HUES64 (cell line): ENCODE measurements at regions not wholly inside any gene's neighbourhood (a gene's known extent, or its start where the extent isn't known, plus 50 kb on each side); places are given as distances from the start of the nearest gene placed in this dataset.

Experiments
- H3K27ac ChIP-seq: 2 replicates; pipeline ENCODE4 v1.7.0; 2013; ENCODE audit warnings: low read depth, low read length, inconsistent platforms
- H3K27me3 ChIP-seq: 2 replicates; pipeline ENCODE4 v1.6.1; 2013; ENCODE audit warnings: mild to moderate bottlenecking, low read length; ENCODE audit not compliant: insufficient read depth
- H3K36me3 ChIP-seq: 2 replicates; pipeline ENCODE4 v1.6.1; 2013; ENCODE audit warnings: mild to moderate bottlenecking, low read length; ENCODE audit not compliant: insufficient read depth
- H3K4me1 ChIP-seq: 2 replicates; pipeline ENCODE4 v1.6.1; 2013; ENCODE audit warnings: mild to moderate bottlenecking, low read length, moderate library complexity; ENCODE audit not compliant: insufficient read depth
- H3K4me3 ChIP-seq: 2 replicates; pipeline ENCODE4 v1.5.1; 2013; ENCODE audit warnings: mild to moderate bottlenecking, low read length, moderate library complexity
- H3K9ac ChIP-seq: 2 replicates; pipeline ENCODE4 v1.6.1; 2013; ENCODE audit warnings: mild to moderate bottlenecking, low read depth, low read length
- H3K9me3 ChIP-seq: 2 replicates; pipeline ENCODE4 v1.6.1; 2013; ENCODE audit warnings: low read depth, low read length; ENCODE audit not compliant: insufficient read depth
- WGBS: fragments of 150-250, 120-280 bp; methylation state at CpG from one replicate; pipeline ENCODE4 v1.1.7; 2013; ENCODE audit warnings: missing lambda C conversion rate; 5-methylcytosine and 5-hydroxymethylcytosine counted together

DNA sequence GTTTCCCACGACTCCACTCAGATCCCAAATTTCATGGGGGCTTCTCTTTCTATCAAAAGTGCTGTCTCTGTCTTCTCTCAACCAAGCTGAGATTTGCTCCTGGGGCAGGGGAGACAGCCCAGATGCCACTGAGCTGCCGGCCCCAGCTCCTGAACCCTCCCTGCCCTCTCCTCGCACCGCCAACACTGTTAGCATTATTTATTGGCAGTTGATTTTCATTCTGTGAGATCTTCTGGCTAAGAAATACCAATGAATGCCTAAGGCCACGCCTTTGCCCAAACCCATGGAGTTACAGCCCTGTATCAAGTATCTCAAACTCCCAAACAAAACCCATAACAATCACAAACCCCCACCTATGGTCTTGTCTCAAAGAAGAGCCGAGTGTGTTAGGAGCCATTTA, 153.0 kb upstream of the TWIST2 start:
- Histone ChIP-seq H3K36me3 (no peaks in the 10 kb centered on the region), H3K4me3 (no peak overlapping the region)
- 92% methylated on average over 6 of the region's 6 CpGs for WGBS

DNA sequence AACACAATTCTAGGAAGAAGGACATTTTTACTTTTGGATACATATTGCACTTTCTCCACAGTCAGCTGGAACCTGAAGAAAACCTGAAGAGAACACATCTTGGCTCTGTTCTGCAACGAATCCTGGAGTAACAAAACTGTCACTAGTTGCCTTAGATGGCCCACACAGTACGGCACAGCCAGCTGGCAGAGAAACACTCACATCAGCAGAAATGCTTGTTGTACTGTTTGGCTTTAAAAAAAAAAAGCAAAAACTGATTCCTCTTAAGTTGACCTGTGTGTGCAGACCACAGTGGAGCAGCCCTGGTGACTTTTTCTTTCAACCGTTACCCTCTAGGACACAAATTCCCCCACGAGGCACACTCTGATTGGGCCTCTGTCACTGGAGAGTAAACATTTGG, 152.3 kb upstream of the TWIST2 start:
- Histone ChIP-seq H3K4me3 (no peak overlapping the region), H3K36me3 (no peaks in the 10 kb centered on the region), H3K27ac (no peak overlapping the region)

More for the DNA sequence above, 153.0 kb upstream of the TWIST2 start:
- Histone ChIP-seq H3K9me3 (no peaks in the 10 kb centered on the region), H3K9ac (no peak overlapping the region), H3K4me1 (no peaks in the 10 kb centered on the region), H3K27ac (no peak overlapping the region), H3K27me3 (no peaks in the 10 kb centered on the region)

DNA sequence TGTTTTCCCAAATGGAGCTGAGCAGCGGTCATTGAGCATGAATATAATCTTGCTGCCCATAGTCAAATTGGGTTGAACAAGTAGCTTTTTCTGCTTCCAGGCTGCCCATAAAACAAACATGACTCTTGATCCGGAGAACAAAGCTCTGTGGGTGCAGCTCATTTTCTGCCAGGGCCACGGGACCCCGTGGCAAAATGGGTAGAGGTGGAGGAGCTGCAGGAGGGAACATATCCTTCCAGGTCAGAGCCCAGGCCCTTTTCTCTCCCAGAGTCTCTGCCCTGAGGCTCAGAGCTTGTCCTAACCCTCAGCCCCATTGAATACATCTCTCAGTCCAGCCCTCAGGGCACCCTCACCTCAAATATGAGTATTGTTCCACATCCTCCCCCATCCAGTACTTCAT, 151.6 kb upstream of the TWIST2 start:
- no peak overlapping the region for H3K27ac ChIP-seq
- WGBS: 91% methylated on average over 4 of the region's 4 CpGs

More for the DNA sequence above, 152.3 kb upstream of the TWIST2 start:
- WGBS: 91% methylated on average over 4 of the region's 4 CpGs
- Histone ChIP-seq H3K4me1 (no peaks in the 10 kb centered on the region), H3K9me3 (no peaks in the 10 kb centered on the region), H3K27me3 (no peaks in the 10 kb centered on the region), H3K9ac (no peak overlapping the region)

DNA sequence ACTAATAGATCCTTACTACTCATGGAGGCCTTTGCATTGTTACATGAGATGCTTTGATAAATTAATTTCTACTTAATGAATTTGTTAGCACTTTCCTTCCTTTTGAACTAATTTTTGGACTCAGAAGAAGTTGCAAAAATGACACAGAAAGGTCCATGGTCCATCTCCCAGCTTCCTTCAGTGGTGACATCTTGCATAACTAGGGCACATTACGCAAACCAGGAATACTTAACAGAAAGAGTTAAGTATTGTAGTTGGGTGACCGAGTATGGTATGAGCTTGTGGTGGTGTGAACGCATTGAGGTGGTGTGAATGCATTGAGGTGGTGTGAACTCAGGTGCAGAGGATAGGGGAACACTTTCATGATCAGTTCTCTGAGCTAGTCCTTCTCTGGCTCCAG, 151.1 kb upstream of the TWIST2 start:
- Histone ChIP-seq H3K27ac (no peak overlapping the region), H3K36me3 (no peaks in the 10 kb centered on the region), H3K9ac (no peak overlapping the region), H3K4me1 (no peaks in the 10 kb centered on the region), H3K4me3 (no peak overlapping the region), H3K9me3 (no peaks in the 10 kb centered on the region), H3K27me3 (no peaks in the 10 kb centered on the region)
- 94% methylated on average over 3 of the region's 3 CpGs for WGBS

More for the DNA sequence above, 151.6 kb upstream of the TWIST2 start:
- Histone ChIP-seq H3K4me3 (no peak overlapping the region), H3K36me3 (no peaks in the 10 kb centered on the region), H3K27me3 (no peaks in the 10 kb centered on the region), H3K4me1 (no peaks in the 10 kb centered on the region), H3K9ac (no peak overlapping the region), H3K9me3 (no peaks in the 10 kb centered on the region)

DNA sequence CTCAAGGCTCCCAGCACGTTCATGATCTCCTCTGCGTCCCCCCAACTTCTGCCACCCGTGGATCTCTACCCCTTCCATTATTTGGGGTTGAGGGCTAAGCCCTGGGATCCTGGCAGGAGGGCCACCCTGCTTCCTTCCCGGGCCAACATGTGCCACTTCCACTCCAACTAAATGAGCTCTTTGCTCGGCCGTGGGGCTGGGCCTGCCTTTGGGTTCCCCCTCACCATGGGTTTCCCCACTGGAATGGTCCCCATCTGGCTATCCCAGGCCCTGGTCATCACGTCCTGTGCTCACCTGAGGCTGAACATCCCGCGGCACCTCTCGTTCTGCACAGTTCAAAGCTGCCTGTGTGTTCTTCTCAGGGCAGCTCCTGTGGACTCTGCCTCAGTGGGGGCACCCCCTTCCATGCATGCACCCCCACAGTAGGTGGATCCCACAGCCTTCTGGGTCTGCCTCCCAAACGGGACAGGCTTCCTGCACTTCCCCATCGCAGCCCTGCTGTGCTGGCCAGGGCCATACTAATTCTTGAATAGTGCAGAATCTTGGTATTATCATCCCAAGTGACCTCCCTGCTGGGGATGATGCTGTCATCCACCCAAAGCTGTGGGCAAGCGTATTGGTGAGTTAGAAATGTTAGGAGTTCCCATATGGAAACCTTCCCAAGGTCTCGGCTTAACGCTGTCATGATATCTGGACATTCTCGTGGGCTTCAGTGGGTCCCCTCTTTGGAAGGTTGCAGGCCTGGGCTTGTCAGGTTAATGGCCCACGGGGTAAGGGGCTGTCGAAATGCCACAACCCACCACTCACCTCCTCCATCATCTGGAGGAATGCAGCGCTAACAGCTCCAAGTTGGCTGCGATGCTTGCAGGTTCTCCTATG, 150.5 kb upstream of the TWIST2 start:
- Histone ChIP-seq H3K9me3 (no peaks in the 10 kb centered on the region), H3K36me3 (no peaks in the 10 kb centered on the region), H3K4me1 (no peaks in the 10 kb centered on the region), H3K27ac (no peak overlapping the region), H3K4me3 (no peak overlapping the region), H3K27me3 (no peaks in the 10 kb centered on the region), H3K9ac (no peak overlapping the region)
- WGBS: 93% methylated on average over 20 of the region's 20 CpGs

DNA sequence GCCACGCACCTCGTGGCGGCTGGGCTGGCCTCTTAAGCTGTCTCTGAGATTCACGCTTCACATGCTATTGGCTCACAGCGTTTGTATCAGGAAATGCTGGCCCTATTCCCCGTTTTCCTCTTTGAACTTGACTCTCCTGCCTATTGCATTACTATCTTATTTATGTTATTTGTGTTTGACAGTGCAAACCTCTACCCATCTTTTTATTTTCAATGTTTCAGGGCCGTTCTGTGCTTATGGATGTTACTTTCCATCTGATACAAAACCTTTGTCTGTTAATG, 149.9 kb upstream of the TWIST2 start:
- H3K4me3 ChIP-seq: no peak overlapping the region
- H3K27me3 ChIP-seq: no peaks in the 10 kb centered on the region
- H3K27ac ChIP-seq: no peak overlapping the region
- no peak overlapping the region for H3K9ac ChIP-seq
- H3K4me1 ChIP-seq: no peaks in the 10 kb centered on the region
- 82% methylated on average over 7 of the region's 7 CpGs for WGBS
- no peaks in the 10 kb centered on the region for H3K36me3 ChIP-seq
- no peaks in the 10 kb centered on the region for H3K9me3 ChIP-seq

DNA sequence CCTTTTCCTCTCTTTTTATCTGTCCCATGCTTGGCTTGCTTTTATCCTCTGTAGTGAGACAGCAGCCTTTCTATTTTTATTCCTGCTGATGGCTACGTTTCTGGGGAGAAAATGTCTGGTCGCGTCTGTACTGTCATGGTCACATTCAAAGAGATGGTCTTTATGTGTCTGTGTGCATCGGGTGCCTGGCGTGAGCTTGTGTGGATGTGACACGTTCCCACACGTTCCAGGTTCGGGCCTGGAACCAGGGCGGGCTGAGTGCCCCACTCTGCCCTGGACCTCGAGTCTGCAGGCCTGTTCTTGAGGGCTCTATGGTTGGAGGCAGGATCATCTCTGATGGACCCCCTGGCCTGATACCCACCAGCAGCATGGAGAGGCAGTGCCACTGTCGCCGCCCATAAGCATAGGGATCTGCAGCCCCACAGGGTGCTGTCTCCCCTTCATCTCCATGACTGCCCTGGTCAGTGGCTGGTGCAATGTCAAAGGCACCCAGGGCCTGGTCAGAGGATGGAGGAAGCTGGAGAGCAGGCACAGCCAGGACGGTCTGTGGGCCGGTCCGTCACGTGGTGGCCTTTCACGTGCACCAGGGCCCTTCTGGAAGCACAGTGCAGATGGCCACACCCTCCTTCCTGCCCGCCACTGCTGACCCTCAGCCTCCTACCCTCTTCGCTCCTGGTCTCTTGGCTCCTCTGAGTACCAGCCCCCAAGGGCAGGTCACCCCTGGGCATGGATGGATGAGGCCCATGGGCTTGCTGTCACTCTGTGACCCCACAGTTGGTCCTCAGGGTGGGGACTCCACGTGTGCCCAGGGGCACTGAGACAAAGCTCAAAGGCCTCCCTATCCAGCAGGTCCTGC, 149.2 kb upstream of the TWIST2 start:
- Histone ChIP-seq H3K36me3 (no peaks in the 10 kb centered on the region), H3K4me3 (no peak overlapping the region)
- WGBS: 94% methylated on average over 20 of the region's 20 CpGs

DNA sequence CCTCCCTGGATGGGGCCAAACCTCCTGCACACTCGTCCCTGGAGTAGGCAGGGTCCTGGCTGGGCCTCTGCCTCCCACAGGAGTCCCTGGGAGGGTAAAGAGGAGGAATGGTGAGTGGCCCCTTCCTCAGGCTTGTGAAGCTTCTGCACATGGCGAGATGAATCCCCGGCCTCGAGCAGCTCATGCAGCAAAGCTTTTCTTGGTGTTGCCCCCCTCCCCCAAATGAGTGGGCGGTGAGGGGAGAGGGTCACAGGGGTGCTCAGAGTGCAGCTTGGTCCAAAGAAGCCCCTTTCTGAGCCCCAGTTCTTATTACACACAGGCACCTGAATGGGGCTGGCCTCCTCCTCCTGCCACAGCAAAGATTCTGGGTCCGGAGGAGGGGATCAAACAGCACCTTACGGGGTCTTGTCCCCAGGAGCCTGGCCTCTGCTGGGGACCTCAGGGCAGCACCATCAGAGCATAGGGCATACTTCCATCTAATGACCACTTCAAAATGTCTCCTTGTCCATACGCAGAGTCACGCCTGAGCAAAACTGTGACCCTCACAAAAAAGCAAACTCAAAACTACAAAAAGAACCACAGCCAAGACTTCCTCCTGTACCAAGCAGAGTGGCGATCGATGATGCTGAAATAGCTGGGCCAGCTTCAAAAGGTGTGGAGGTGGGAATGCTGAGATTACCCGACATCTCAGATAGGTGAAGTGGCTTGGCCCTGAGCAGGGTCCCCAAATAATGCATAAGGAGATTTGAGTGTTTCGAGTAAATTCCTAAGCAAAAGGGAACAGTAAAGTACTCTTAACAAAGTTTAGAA, 148.4 kb upstream of the TWIST2 start:
- Histone ChIP-seq H3K36me3 (no peaks in the 10 kb centered on the region), H3K4me1 (no peaks in the 10 kb centered on the region), H3K27ac (no peak overlapping the region), H3K27me3 (no peaks in the 10 kb centered on the region), H3K4me3 (no peak overlapping the region), H3K9ac (no peak overlapping the region), H3K9me3 (no peaks in the 10 kb centered on the region)
- 95% methylated on average over 13 of the region's 13 CpGs for WGBS

More for the DNA sequence above, 149.2 kb upstream of the TWIST2 start:
- no peaks in the 10 kb centered on the region for H3K27me3 ChIP-seq
- H3K9me3 ChIP-seq: no peaks in the 10 kb centered on the region
- H3K27ac ChIP-seq: no peak overlapping the region
- H3K9ac ChIP-seq: no peak overlapping the region
- H3K4me1 ChIP-seq: no peaks in the 10 kb centered on the region

DNA sequence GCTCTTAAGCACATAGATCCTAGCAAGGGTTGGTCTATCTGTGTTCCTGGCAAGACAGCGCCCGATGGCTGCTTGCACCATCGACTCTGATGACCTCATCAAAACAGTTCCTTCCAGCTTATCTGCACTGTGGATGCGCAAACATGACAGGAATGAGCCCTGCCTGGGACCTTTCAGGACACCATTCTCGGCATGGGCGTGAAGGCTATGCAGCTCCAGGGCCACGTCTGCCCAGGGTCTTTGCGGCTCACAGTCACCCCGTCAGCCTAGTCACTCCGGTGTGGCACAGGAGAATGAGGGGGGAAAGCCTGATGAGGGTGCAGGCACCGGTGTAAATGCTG, 147.8 kb upstream of the TWIST2 start:
- H3K36me3 ChIP-seq: no peaks in the 10 kb centered on the region
- H3K4me1 ChIP-seq: no peaks in the 10 kb centered on the region
- H3K27me3 ChIP-seq: no peaks in the 10 kb centered on the region
- no peak overlapping the region for H3K27ac ChIP-seq
- WGBS: 90% methylated on average over 11 of the region's 11 CpGs
- no peaks in the 10 kb centered on the region for H3K9me3 ChIP-seq
- H3K4me3 ChIP-seq: no peak overlapping the region
- H3K9ac ChIP-seq: no peak overlapping the region

DNA sequence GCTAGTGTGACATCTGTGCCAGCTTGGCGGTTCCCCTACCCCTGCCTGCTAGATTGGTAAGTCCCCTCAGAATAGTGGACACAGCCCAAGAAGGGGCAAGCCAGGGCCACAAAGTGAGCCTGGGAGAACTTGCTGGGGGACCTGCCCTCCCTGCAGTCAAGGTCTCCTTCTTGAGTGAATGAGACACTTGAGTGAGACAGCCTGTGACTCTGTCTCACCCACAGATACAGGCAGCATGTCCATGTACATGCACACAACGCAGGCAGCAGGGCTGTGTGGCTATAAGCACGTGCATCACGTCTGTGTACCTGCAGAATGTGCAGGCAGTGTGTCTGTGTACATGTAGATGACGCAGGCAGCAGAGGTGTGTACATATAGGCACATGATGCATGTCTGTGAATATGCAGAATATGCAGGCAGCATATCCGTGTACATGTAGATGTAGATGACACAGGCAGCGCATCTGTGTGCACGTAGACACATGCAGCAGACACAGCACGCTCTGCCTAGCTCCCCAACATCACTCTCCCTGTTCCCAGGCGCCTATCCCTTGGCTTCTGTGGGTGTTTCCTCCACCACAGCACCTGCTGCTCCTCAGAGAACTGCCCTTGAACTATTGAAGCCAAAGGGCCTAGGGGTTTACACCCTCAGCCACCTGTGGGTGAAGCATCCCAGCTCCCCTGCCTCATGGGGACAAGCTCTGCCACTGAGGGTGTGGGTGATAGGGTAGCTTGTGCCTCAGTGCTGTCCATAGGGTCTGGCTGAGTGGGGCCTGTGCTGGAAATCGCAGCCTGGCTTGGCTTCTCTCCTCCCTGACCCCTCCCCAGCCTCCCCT, 147.2 kb upstream of the TWIST2 start:
- Histone ChIP-seq H3K27me3 (no peaks in the 10 kb centered on the region), H3K9me3 (no peaks in the 10 kb centered on the region), H3K9ac (no peak overlapping the region), H3K4me3 (no peak overlapping the region), H3K27ac (no peak overlapping the region), H3K36me3 (no peaks in the 10 kb centered on the region), H3K4me1 (no peaks in the 10 kb centered on the region)
- WGBS: 90% methylated on average over 11 of the region's 11 CpGs
